ENCODE measurements at regions not wholly inside any gene's neighbourhood (a gene's known extent, or its start where the extent isn't known, plus 50 kb on each side); places are given as distances from the start of the nearest gene placed in this dataset.
A peak's percentile ranks its signal among the peaks of the same experiment; 100 is the strongest.

GRCh38 chr2:235265348-235265965 lies 228.4 kb upstream of the AGAP1 start:
- H3K27me3 ChIP-seq (ENCODE audit: insufficient read depth, low read length): no peaks in the 10 kb centered on the region
- no peaks in the 10 kb centered on the region for H3K36me3 ChIP-seq (ENCODE audit: insufficient read depth, low read length)
- no peak for TF ChIP-seq CTCF (IDR thresholded peaks at IDR 0.05; ENCODE audit: extremely low read depth, low read depth, low read length)
- no peaks in the 10 kb centered on the region for H3K9me3 ChIP-seq (ENCODE audit: low read depth, low read length)
- H2AFZ ChIP-seq (ENCODE audit: low read length): no peak overlapping the region
- no peaks in the 10 kb centered on the region for H4K20me1 ChIP-seq (ENCODE audit: insufficient read depth, low read length)
- no peak for DNase-seq (ENCODE audit: insufficient read length, low spot score, missing footprints)
- peaks cover 42% of the 10 kb centered on the region for H3K4me1 ChIP-seq (ENCODE audit: insufficient read depth, low read length)
- H3K4me2 ChIP-seq (ENCODE audit: insufficient read depth, low read length): no peak overlapping the region
- H3K4me3 ChIP-seq (ENCODE audit: insufficient read depth, low read length): no peak overlapping the region
- H3K27ac ChIP-seq (ENCODE audit: low read depth, low read length): no peak overlapping the region
- H3K79me2 ChIP-seq (ENCODE audit: insufficient read depth, low read length): no peaks in the 10 kb centered on the region

GRCh38 chr2:235267251-235267650 lies 226.6 kb upstream of the AGAP1 start:
- no peak overlapping the region for H3K27ac ChIP-seq (ENCODE audit: low read depth, low read length)
- no peaks in the 10 kb centered on the region for H3K9me3 ChIP-seq (ENCODE audit: low read depth, low read length)
- H2AFZ ChIP-seq (ENCODE audit: low read length): peak overlapping the region; percentile 66

GRCh38 chr2:235268535-235268934 lies 225.3 kb upstream of the AGAP1 start:
- Histone ChIP-seq H3K4me3 (ENCODE audit: insufficient read depth, low read length) (no peak overlapping the region), H3K4me2 (ENCODE audit: insufficient read depth, low read length) (peak overlapping the region; percentile 54), H3K27me3 (ENCODE audit: insufficient read depth, low read length) (no peaks in the 10 kb centered on the region), H3K4me1 (ENCODE audit: insufficient read depth, low read length) (peaks cover 44% of the 10 kb centered on the region), H3K79me2 (ENCODE audit: insufficient read depth, low read length) (no peaks in the 10 kb centered on the region), H3K9me3 (ENCODE audit: low read depth, low read length) (no peaks in the 10 kb centered on the region), H4K20me1 (ENCODE audit: insufficient read depth, low read length) (no peaks in the 10 kb centered on the region), H3K27ac (ENCODE audit: low read depth, low read length) (peak overlapping the region; percentile 37), H2AFZ (ENCODE audit: low read length) (no peak overlapping the region), H3K36me3 (ENCODE audit: insufficient read depth, low read length) (no peaks in the 10 kb centered on the region)
- no peak for TF ChIP-seq CTCF (IDR thresholded peaks at IDR 0.05; ENCODE audit: extremely low read depth, low read depth, low read length)
- DNase-seq (ENCODE audit: insufficient read length, low spot score, missing footprints): peak; percentile 80

More at GRCh38 chr2:235267251-235267650, 226.6 kb upstream of the AGAP1 start:
- TF ChIP-seq CTCF (IDR thresholded peaks at IDR 0.05; ENCODE audit: extremely low read depth, low read depth, low read length): no peak
- Histone ChIP-seq H3K27me3 (ENCODE audit: insufficient read depth, low read length) (no peaks in the 10 kb centered on the region), H3K4me3 (ENCODE audit: insufficient read depth, low read length) (no peak overlapping the region), H3K36me3 (ENCODE audit: insufficient read depth, low read length) (no peaks in the 10 kb centered on the region), H3K4me2 (ENCODE audit: insufficient read depth, low read length) (no peak overlapping the region), H3K79me2 (ENCODE audit: insufficient read depth, low read length) (no peaks in the 10 kb centered on the region), H3K4me1 (ENCODE audit: insufficient read depth, low read length) (peaks cover 52% of the 10 kb centered on the region), H4K20me1 (ENCODE audit: insufficient read depth, low read length) (no peaks in the 10 kb centered on the region)
- DNase-seq (ENCODE audit: insufficient read length, low spot score, missing footprints): no peak

GRCh38 chr2:235270291-235270690 lies 223.6 kb upstream of the AGAP1 start:
- no peak for DNase-seq (ENCODE audit: insufficient read length, low spot score, missing footprints)
- no peaks in the 10 kb centered on the region for H3K9me3 ChIP-seq (ENCODE audit: low read depth, low read length)
- H2AFZ ChIP-seq (ENCODE audit: low read length): no peak overlapping the region
- peaks cover 36% of the 10 kb centered on the region for H3K4me1 ChIP-seq (ENCODE audit: insufficient read depth, low read length)
- no peak overlapping the region for H3K4me2 ChIP-seq (ENCODE audit: insufficient read depth, low read length)
- no peaks in the 10 kb centered on the region for H3K27me3 ChIP-seq (ENCODE audit: insufficient read depth, low read length)
- no peaks in the 10 kb centered on the region for H4K20me1 ChIP-seq (ENCODE audit: insufficient read depth, low read length)
- no peaks in the 10 kb centered on the region for H3K79me2 ChIP-seq (ENCODE audit: insufficient read depth, low read length)
- H3K36me3 ChIP-seq (ENCODE audit: insufficient read depth, low read length): no peaks in the 10 kb centered on the region
- TF ChIP-seq CTCF (IDR thresholded peaks at IDR 0.05; ENCODE audit: extremely low read depth, low read depth, low read length): no peak
- H3K27ac ChIP-seq (ENCODE audit: low read depth, low read length): no peak overlapping the region
- H3K4me3 ChIP-seq (ENCODE audit: insufficient read depth, low read length): no peak overlapping the region
